ENCODE measurements at regions not wholly inside any gene's neighbourhood (a gene's known extent, or its start where the extent isn't known, plus 50 kb on each side); places are given as distances from the start of the nearest gene placed in this dataset.

GRCh38 chr3:193928354-193929209 is 207.4 kb upstream of the HES1 start:
- no peak overlapping the region for H3K4me2 ChIP-seq (ENCODE audit: low read depth, low read length, poor library complexity, severe bottlenecking)

GRCh38 chr3:193929373-193929772 is 206.6 kb upstream of the HES1 start:
- no peaks in the 10 kb centered on the region for H3K79me2 ChIP-seq (ENCODE audit: insufficient read depth, low read length)

More at GRCh38 chr3:193928354-193929209, 207.4 kb upstream of the HES1 start:
- no peak overlapping the region for H3K4me3 ChIP-seq (ENCODE audit: low read length, poor library complexity, severe bottlenecking)
- no peaks in the 10 kb centered on the region for H3K9me3 ChIP-seq (ENCODE audit: insufficient read depth, low read depth, low read length)
- H2AFZ ChIP-seq (ENCODE audit: low read length): no peak overlapping the region
- no peak for TF ChIP-seq EZH2phosphoT487 (IDR thresholded peaks at IDR 0.05; ENCODE audit: borderline replicate concordance)
- H3K9me2 ChIP-seq (replicated peaks; ENCODE audit: low read depth, low read length): no peaks in the 10 kb centered on the region
- H3K27me3 ChIP-seq (ENCODE audit: insufficient read depth, low read length, poor library complexity, severe bottlenecking): no peaks in the 10 kb centered on the region
- H4K20me1 ChIP-seq (ENCODE audit: insufficient read depth, low read length, poor library complexity, severe bottlenecking): no peaks in the 10 kb centered on the region
- H3K36me3 ChIP-seq (ENCODE audit: insufficient read depth, low read length): no peaks in the 10 kb centered on the region
- no peaks in the 10 kb centered on the region for H3K79me2 ChIP-seq (ENCODE audit: insufficient read depth, low read length)
- peaks cover 23% of the 10 kb centered on the region for H3K4me1 ChIP-seq (ENCODE audit: insufficient read depth, low read length, poor library complexity, severe bottlenecking)
- H3F3A ChIP-seq (ENCODE audit: low read depth): no peaks in the 10 kb centered on the region
- H3K9ac ChIP-seq (ENCODE audit: low read depth, low read length, poor library complexity, severe bottlenecking): no peak overlapping the region

GRCh38 chr3:193929921-193930646 is 205.9 kb upstream of the HES1 start:
- H3K4me1 ChIP-seq (ENCODE audit: insufficient read depth, low read length, poor library complexity, severe bottlenecking): peaks cover 23% of the 10 kb centered on the region
- no peaks in the 10 kb centered on the region for H3K27me3 ChIP-seq (ENCODE audit: insufficient read depth, low read length, poor library complexity, severe bottlenecking)
- no peak overlapping the region for H3K4me2 ChIP-seq (ENCODE audit: low read depth, low read length, poor library complexity, severe bottlenecking)
- H3F3A ChIP-seq (ENCODE audit: low read depth): no peaks in the 10 kb centered on the region
- H3K79me2 ChIP-seq (ENCODE audit: insufficient read depth, low read length): no peaks in the 10 kb centered on the region
- H3K9me2 ChIP-seq (replicated peaks; ENCODE audit: low read depth, low read length): no peaks in the 10 kb centered on the region
- H3K9ac ChIP-seq (ENCODE audit: low read depth, low read length, poor library complexity, severe bottlenecking): no peak overlapping the region
- H4K20me1 ChIP-seq (ENCODE audit: insufficient read depth, low read length, poor library complexity, severe bottlenecking): no peaks in the 10 kb centered on the region
- no peaks in the 10 kb centered on the region for H3K36me3 ChIP-seq (ENCODE audit: insufficient read depth, low read length)
- no peaks in the 10 kb centered on the region for H3K9me3 ChIP-seq (ENCODE audit: insufficient read depth, low read depth, low read length)
- no peak for TF ChIP-seq EZH2phosphoT487 (IDR thresholded peaks at IDR 0.05; ENCODE audit: borderline replicate concordance)
- H3K4me3 ChIP-seq (ENCODE audit: low read length, poor library complexity, severe bottlenecking): no peak overlapping the region
- H2AFZ ChIP-seq (ENCODE audit: low read length): no peak overlapping the region

More at GRCh38 chr3:193929373-193929772, 206.6 kb upstream of the HES1 start:
- TF ChIP-seq CTCF (conservative IDR thresholded peaks at IDR 0.05; ENCODE audit: low read length): no peak
- no peak for TF ChIP-seq EZH2phosphoT487 (IDR thresholded peaks at IDR 0.05; ENCODE audit: borderline replicate concordance)
- Histone ChIP-seq H3K4me1 (ENCODE audit: insufficient read depth, low read length, poor library complexity, severe bottlenecking) (peaks cover 23% of the 10 kb centered on the region), H3K4me3 (ENCODE audit: low read length, poor library complexity, severe bottlenecking) (no peak overlapping the region), H2AFZ (ENCODE audit: low read length) (no peak overlapping the region), H3K4me2 (ENCODE audit: low read depth, low read length, poor library complexity, severe bottlenecking) (no peak overlapping the region), H4K20me1 (ENCODE audit: insufficient read depth, low read length, poor library complexity, severe bottlenecking) (no peaks in the 10 kb centered on the region), H3K36me3 (ENCODE audit: insufficient read depth, low read length) (no peaks in the 10 kb centered on the region), H3K9me2 (replicated peaks; ENCODE audit: low read depth, low read length) (no peaks in the 10 kb centered on the region), H3F3A (ENCODE audit: low read depth) (no peaks in the 10 kb centered on the region), H3K9me3 (ENCODE audit: insufficient read depth, low read depth, low read length) (no peaks in the 10 kb centered on the region), H3K9ac (ENCODE audit: low read depth, low read length, poor library complexity, severe bottlenecking) (no peak overlapping the region), H3K27me3 (ENCODE audit: insufficient read depth, low read length, poor library complexity, severe bottlenecking) (no peaks in the 10 kb centered on the region)

- TF ChIP-seq EZH2phosphoT487 (IDR thresholded peaks at IDR 0.05; ENCODE audit: borderline replicate concordance): no peak
- no peak for TF ChIP-seq CTCF (conservative IDR thresholded peaks at IDR 0.05; ENCODE audit: low read length)
- H3F3A ChIP-seq (ENCODE audit: low read depth): no peaks in the 10 kb centered on the region
- H3K79me2 ChIP-seq (ENCODE audit: insufficient read depth, low read length): no peaks in the 10 kb centered on the region
These were observed 203.8 kb upstream of the HES1 start for GRCh38 chr3:193932136-193932535.

More at GRCh38 chr3:193932136-193932535, 203.8 kb upstream of the HES1 start:
- H4K20me1 ChIP-seq (ENCODE audit: insufficient read depth, low read length, poor library complexity, severe bottlenecking): no peaks in the 10 kb centered on the region
- H3K4me1 ChIP-seq (ENCODE audit: insufficient read depth, low read length, poor library complexity, severe bottlenecking): peaks cover 23% of the 10 kb centered on the region
- no peaks in the 10 kb centered on the region for H3K27me3 ChIP-seq (ENCODE audit: insufficient read depth, low read length, poor library complexity, severe bottlenecking)
- H2AFZ ChIP-seq (ENCODE audit: low read length): no peak overlapping the region
- H3K9me2 ChIP-seq (replicated peaks; ENCODE audit: low read depth, low read length): no peaks in the 10 kb centered on the region
- H3K4me2 ChIP-seq (ENCODE audit: low read depth, low read length, poor library complexity, severe bottlenecking): no peak overlapping the region
- H3K4me3 ChIP-seq (ENCODE audit: low read length, poor library complexity, severe bottlenecking): no peak overlapping the region
- H3K9ac ChIP-seq (ENCODE audit: low read depth, low read length, poor library complexity, severe bottlenecking): no peak overlapping the region
- no peaks in the 10 kb centered on the region for H3K36me3 ChIP-seq (ENCODE audit: insufficient read depth, low read length)
- H3K9me3 ChIP-seq (ENCODE audit: insufficient read depth, low read depth, low read length): no peaks in the 10 kb centered on the region
